OCI-LY3 (cell line): ENCODE measurements at regions not wholly inside any gene's neighbourhood (a gene's known extent, or its start where the extent isn't known, plus 50 kb on each side); places are given as distances from the start of the nearest gene placed in this dataset.

Experiments
- CTCF ChIP-seq: fragments of 200-600, 300-600 bp; sonication (generic); IDR thresholded peaks from 2 replicates; pipeline ENCODE4 v1.5.1; 2014; ENCODE audit warnings: antibody characterized with exemption, low read length, low read depth
- EZH2phosphoT487 ChIP-seq: fragments of 200-600 bp; shearing (Covaris generic); IDR thresholded peaks from 2 replicates; pipeline ENCODE4 v1.6.1; 2018; ENCODE audit warnings: antibody characterized with exemption, mixed run types, low read depth

GRCh38 chr11:10945196-10945595 is 87.3 kb upstream of the ZBED5 start:
- TF ChIP-seq CTCF, result no peak
- TF ChIP-seq EZH2phosphoT487, result no peak
